SKM-1 (cell line): ENCODE measurements at regions not wholly inside any gene's neighbourhood (a gene's known extent, or its start where the extent isn't known, plus 50 kb on each side); places are given as distances from the start of the nearest gene placed in this dataset.
"Not testable (repeated sequence)": the region's sequence is repeated elsewhere in the genome, so short reads cannot be mapped to it uniquely, and the experiment has no call there.

ENCODE experiments used
- DNase-seq: peaks from one replicate; lab custom pipeline; 2025; ENCODE audit not compliant: unreplicated experiment; lab: John Stamatoyannopoulos, UW

DNA sequence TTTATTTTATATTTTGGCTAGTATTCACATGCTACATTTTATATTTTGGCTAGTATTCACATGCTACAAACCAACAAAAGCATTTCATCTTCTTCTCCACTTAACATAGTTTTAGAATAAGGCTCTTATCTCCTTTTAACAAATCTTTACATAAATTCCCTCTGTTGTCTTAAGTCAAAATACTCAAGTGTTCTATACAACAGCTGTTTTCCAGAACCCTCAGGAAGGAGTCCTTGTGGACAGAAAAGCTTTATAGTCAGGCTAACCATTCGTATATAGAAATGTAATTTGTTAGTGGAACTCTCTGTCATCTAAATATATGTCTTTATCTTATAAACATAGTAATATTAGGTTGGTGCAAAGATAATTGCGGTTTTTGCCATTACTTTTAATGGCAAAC is 191.0 kb upstream of the FLRT2 start:
- no peak for DNase-seq

GRCh38 chr14:85342858-85343607 is 186.9 kb upstream of the FLRT2 start:
- DNase-seq, result no peak

DNA sequence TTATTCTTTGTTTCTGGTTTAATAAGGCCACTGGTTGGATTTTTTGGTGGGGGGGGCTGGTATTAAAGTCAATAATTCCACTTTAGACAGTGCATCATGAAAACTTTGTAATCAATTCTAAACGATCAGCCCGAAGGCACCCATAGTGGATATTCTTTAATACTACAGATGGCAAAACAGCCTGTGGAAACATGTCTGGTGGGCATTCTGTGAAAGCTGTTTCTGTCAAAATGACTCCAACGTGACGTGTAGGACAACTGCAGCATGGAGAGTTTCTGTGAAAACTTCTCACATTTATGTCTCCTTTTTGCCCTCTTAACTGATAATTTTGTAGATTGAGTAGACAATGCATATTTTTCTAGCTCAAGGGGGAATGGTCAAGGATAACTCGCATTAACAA is 185.8 kb upstream of the FLRT2 start:
- no peak for DNase-seq

DNA sequence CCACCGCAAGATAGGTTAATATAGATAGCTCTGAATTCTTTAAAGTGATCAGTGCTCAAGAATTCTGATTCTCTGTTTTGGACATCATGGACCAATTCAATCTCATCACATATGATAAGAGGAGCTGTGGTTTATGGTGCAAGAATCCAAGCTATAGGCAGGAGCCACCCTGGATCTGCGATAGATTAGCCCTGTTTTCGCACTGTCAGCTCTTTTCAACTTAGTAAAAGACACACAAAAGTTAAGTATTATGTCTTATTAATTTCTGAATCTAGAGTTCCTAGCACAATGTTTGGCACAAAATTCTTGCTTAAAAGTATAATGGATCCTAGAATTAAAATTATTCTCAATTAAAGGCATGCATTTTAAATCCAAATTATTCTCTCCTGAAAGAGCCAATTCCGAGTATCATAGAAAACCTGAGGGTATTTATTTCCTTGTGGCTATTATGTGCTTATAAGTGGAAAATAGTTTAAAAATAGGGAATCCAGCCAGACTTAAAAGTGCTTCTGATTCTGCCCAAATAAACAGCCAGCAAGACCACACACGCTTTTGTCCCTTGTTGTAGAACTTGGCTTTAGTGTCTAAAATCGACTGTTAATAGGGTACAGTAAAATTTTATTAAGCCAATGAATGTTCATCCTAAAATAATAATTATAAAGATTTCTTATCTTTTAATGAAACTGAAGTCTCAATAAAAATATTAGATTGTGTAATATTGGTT is 184.9 kb upstream of the FLRT2 start:
- no peak for DNase-seq

- no peak for DNase-seq
These were observed 179.3 kb upstream of the FLRT2 start for GRCh38 chr14:85350667-85351066.

GRCh38 chr14:85352588-85352987 is 177.4 kb upstream of the FLRT2 start:
- not testable (repeated sequence) for DNase-seq

GRCh38 chr14:85357120-85357519 is 172.8 kb upstream of the FLRT2 start:
- no peak for DNase-seq

DNA sequence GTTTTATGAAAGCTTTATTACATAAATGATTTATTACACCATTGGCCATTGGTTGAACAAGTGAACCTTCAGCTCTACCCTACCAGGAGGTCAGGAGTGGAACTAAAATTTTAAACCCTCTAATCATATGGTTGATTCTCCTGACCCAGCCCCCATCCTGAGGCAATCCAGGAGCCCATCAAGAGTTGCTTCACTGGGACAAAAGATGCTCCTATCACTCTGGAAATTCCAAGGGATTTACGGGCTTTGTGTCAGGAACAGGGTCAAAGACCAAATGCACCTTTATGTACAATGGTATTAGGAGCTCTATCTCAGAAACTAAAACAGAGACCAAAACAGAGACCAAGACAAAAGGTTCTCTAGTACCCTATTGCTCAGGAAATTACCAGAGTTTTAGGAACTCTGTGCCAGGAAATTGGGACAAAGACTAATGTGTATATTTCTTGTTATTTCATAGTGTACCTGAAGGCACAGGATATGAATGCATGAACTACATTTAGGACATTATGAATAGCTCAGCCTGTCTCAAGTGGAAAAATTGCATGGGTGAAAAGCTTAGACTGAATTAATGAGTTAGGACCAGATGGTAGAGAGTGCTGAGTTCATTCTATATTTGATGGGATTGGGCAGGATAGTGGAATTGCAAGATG is 171.7 kb upstream of the FLRT2 start:
- no peak for DNase-seq

- DNase-seq, result no peak
These were observed 170.4 kb upstream of the FLRT2 start for GRCh38 chr14:85359505-85359904.

DNA sequence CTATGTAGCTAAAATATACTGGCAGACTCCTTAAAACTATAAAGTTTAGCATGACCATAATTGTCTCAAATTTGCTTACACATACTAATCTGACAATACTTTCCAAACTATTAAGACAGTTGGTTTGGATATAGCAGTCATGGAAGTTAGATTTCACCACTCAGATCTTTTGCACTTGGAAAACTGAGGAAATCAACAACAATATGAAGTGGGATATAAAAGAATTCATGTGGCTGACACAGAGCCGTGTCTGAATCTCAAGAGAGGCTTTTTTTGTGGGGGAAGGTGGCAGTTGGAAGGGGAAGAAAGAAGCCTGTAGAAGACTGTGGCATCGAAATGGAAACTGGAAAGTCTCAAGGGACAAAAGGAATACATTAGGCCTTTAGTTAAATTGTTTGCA is 166.6 kb upstream of the FLRT2 start:
- DNase-seq, result no peak

DNA sequence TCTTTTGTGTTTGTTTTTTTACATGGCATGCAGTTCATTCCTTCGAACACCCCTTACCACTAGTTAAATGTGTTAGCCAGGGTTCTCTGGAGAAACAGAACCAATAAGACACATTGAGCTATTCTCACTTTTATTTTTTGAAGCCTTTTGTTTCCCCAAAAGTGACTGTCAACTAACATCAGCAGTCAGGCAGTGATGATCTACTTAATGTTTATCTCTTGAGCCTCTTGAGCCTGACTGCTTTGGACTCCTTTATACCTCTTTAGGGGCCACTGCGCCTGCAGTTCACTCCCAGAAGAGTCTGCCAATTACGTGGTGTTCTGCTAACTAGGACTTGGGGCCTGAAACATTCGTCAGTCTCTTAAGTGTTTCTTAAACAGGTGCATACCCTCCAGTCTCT is 163.7 kb upstream of the FLRT2 start:
- DNase-seq, result no peak

- no peak for DNase-seq
These were observed 149.1 kb upstream of the FLRT2 start for GRCh38 chr14:85380881-85381280.

DNA sequence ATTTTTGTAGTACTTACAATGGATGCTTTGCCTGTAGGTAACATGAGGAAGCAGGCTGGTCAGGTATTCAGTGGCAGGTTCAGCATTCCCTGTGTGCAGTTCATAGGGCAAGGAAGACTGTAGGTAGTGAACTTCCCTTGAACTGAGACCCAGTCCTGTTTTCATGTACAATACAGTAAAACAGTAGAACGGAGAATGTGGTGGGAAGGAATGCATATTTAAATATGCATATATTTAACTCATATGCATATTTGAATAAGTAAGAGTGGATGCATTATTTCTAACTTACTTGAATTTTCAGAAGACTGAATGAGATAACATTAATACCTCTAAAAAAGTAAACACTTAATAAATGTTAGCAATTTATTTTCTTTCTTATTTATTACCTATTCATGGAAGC is 147.6 kb upstream of the FLRT2 start:
- DNase-seq, result no peak

DNA sequence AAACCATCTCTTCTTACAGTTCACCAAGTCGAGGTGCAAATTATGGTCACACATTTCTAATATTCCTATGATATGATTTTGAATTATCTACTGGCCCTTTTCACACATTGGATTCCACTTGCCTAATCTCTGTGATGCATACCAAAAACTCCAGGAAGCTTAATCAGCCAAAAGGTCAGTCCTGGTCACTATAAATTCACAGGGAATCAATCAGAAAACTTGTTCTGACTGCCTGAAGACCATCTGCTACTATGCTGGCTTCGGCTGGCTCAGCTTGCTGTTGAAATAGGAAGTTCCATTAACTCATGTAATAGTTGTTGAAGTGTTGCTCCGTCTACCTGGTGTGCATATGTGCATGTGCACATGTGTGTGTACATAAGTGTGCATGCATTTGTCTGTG is 142.8 kb upstream of the FLRT2 start:
- DNase-seq, result no peak

GRCh38 chr14:85390236-85390635 is 139.7 kb upstream of the FLRT2 start:
- DNase-seq, result no peak

GRCh38 chr14:85391455-85391854 is 138.5 kb upstream of the FLRT2 start:
- DNase-seq, result no peak

GRCh38 chr14:85391892-85392291 is 138.1 kb upstream of the FLRT2 start:
- no peak for DNase-seq

DNA sequence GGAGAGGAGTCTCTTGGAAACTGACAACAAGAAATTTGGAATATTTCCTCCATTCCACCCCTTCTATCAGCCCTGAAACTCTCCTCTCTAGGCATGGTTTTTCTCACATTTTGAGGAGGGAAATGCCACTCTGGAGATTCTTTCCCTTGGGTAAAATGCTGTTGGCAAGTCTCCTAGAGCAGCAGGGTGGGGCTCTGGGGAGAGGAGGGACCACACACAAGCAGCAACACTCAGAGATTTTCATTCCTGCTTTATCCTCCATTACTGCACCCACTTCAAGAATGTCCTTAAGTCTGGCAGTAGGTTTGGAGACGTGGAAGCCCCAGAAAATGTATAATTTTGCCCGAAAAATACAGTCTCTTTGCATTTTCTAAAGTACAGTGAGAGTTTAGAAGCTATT is 130.8 kb upstream of the FLRT2 start:
- no peak for DNase-seq

DNA sequence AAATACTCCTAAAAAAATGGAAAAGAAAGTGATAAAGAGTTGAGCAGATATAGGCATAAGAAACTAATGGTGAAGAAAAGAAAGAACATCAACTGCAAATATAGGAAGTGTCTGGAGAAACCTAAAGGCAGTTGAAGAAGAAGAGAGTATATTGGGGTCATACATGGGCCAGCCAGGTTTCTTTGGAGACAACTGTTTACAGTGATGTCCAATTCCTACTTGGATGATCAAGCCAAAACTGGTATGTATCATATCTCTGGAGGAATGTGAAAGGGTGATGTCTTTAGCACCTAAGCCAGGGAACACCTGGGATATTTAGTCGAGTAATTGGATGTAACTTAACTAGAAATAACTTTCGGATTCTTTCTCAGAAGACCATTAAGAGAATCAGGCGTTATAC is 129.3 kb upstream of the FLRT2 start:
- no peak for DNase-seq

- no peak for DNase-seq
These were observed 128.6 kb upstream of the FLRT2 start for GRCh38 chr14:85401384-85401783.

DNA sequence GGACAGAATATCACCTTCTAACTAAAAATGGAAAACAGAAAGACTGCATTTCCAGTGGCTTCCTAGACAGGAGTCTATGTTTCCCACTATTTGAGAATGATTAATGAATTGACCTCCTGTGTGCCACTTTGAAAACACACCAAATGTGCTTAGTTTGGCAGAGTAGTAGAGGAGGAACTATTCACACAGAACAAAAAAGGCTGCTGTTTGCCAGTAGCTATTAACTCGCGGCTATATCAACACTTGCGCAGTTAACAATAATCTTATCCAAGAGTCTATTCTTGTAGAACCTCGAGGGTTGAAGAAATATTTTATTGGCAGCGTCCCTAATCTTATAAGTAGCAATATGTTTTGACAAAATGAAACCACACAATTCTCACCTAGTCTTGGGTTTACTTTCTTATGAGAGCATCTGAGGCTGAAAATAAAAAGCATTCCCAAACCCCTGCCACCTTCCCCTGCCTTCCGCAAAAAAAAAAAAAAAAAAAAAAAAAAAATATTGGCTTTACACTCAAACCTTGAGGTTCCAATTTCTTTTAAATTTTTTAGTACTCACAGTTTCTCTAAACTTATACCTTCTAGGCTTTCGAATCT is 127.3 kb upstream of the FLRT2 start:
- no peak for DNase-seq
